ENCODE measurements at regions not wholly inside any gene's neighbourhood (a gene's known extent, or its start where the extent isn't known, plus 50 kb on each side); places are given as distances from the start of the nearest gene placed in this dataset.

DNA sequence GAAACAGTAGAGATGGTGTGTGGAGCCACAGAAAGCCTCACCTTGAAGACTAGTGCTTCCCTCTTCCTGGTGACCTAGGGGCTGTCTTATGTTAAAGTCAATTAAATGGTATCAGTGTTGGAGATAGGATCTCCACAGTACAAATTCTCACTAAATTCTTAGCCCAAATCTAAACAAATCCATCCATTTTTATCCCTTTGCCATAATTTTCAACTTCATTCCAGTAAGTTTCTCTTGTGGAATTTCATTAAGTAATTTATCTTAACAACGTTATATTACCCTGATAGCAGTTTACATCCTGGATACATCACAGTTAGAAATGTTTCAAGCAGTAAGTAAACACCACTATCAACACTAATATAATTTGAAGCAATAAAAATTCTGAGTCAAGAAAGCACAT is 989.4 kb upstream of the NXPH2 start:
- no peak for ATAC-seq (replicated peaks in 1 of 2)
- no peaks in the 10 kb centered on the region for H3K36me3 Mint-ChIP-seq (ENCODE audit: insufficient read depth in 2 of 2)
- no peaks in the 10 kb centered on the region for H3K4me1 Mint-ChIP-seq (ENCODE audit: low read depth)
- H3K27ac Mint-ChIP-seq: no peak overlapping the region
- H3K4me3 Mint-ChIP-seq: no peak overlapping the region
- H3K9me3 Mint-ChIP-seq: peaks cover 4% of the 10 kb centered on the region in 2 donors
- DNase-seq: no peak
- no peaks in the 10 kb centered on the region for H3K27me3 Mint-ChIP-seq (ENCODE audit: low read depth)

DNA sequence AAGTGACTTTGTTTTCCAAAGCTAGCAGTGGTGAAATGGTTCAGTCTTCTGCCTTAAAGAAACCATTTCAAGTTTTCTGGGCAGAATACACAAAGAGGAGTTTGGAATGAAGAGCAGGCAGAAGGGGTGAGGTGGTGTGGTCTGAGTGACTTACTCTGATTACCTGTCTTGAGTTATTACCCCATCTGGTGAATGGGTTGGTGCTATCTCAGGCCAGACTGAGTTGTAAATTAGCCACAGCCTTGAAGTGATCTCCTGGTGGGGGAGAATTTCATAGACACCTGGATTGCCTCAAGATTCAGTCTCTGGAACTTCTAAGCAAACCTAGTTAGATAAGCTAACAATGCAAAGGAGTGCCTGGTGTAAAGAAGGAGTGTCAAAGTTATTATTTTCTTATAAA is 983.5 kb upstream of the NXPH2 start:
- ATAC-seq (replicated peaks in 1 of 2): no peak
- H3K9me3 Mint-ChIP-seq: peaks cover 2 to 5% of the 10 kb centered on the region in 2 donors
- DNase-seq: no peak
- no peak overlapping the region for H3K27ac Mint-ChIP-seq
- no peaks in the 10 kb centered on the region for H3K27me3 Mint-ChIP-seq (ENCODE audit: low read depth)
- H3K36me3 Mint-ChIP-seq (ENCODE audit: insufficient read depth in 2 of 2): peaks cover 1 to 2% of the 10 kb centered on the region in 2 donors
- no peaks in the 10 kb centered on the region for H3K4me1 Mint-ChIP-seq (ENCODE audit: low read depth)
- no peak overlapping the region for H3K4me3 Mint-ChIP-seq

DNA sequence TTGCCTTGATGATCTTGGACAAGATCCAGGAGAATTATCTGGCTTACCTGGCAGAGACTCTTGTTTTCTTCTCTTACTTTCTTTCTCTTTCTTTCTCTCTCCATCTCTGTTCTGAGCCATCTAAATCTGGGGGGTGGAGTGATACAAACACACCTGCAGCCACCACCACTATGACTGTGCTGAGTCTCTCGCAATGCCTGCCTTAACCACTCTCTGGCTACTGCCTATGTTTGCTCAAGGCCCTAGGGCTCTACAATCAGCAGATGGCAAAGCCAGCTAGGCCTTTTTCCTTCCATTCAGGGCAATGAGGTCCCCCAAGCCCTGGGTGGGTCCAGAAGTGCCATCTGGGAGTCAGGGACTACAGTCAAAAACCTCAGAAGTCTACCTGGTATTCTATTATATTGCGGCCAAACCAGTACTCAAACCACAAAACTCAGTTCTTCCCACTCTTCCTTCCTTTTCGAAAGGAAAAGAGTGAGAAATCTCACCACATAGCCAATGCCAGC is 978.9 kb upstream of the NXPH2 start:
- Mint-ChIP-seq H3K27ac (no peak overlapping the region), H3K4me1 (ENCODE audit: low read depth) (no peaks in the 10 kb centered on the region), H3K36me3 (ENCODE audit: insufficient read depth in 2 of 2) (peaks cover 1 to 2% of the 10 kb centered on the region in 2 donors), H3K27me3 (ENCODE audit: low read depth) (no peaks in the 10 kb centered on the region), H3K9me3 (peaks cover 6 to 9% of the 10 kb centered on the region in 2 donors), H3K4me3 (no peak overlapping the region)
- DNase-seq: no peak
- no peak for ATAC-seq (replicated peaks in 1 of 2)

GRCh38 chr2:139746901-139747300 is 966.7 kb upstream of the NXPH2 start:
- no peaks in the 10 kb centered on the region for H3K4me1 Mint-ChIP-seq (ENCODE audit: low read depth)
- peaks cover 6 to 14% of the 10 kb centered on the region in 2 donors for H3K9me3 Mint-ChIP-seq
- no peak overlapping the region for H3K4me3 Mint-ChIP-seq
- no peak overlapping the region for H3K27ac Mint-ChIP-seq
- ATAC-seq (replicated peaks in 1 of 2): no peak
- no peaks in the 10 kb centered on the region for H3K27me3 Mint-ChIP-seq (ENCODE audit: low read depth)
- peaks cover 2 to 4% of the 10 kb centered on the region in 2 donors for H3K36me3 Mint-ChIP-seq (ENCODE audit: insufficient read depth in 2 of 2)
- DNase-seq: no peak

- ATAC-seq (replicated peaks in 1 of 2) (no peak), DNase-seq (no peak)
- H3K4me3 Mint-ChIP-seq: no peak overlapping the region
- H3K4me1 Mint-ChIP-seq (ENCODE audit: low read depth): no peaks in the 10 kb centered on the region
- H3K36me3 Mint-ChIP-seq (ENCODE audit: insufficient read depth in 2 of 2): peaks cover 2 to 4% of the 10 kb centered on the region in 2 donors
- no peak overlapping the region for H3K27ac Mint-ChIP-seq
- H3K27me3 Mint-ChIP-seq (ENCODE audit: low read depth): no peaks in the 10 kb centered on the region
- H3K9me3 Mint-ChIP-seq: peaks cover 6 to 7% of the 10 kb centered on the region in 2 donors
These were observed 964.1 kb upstream of the NXPH2 start for GRCh38 chr2:139744273-139744672.

DNA sequence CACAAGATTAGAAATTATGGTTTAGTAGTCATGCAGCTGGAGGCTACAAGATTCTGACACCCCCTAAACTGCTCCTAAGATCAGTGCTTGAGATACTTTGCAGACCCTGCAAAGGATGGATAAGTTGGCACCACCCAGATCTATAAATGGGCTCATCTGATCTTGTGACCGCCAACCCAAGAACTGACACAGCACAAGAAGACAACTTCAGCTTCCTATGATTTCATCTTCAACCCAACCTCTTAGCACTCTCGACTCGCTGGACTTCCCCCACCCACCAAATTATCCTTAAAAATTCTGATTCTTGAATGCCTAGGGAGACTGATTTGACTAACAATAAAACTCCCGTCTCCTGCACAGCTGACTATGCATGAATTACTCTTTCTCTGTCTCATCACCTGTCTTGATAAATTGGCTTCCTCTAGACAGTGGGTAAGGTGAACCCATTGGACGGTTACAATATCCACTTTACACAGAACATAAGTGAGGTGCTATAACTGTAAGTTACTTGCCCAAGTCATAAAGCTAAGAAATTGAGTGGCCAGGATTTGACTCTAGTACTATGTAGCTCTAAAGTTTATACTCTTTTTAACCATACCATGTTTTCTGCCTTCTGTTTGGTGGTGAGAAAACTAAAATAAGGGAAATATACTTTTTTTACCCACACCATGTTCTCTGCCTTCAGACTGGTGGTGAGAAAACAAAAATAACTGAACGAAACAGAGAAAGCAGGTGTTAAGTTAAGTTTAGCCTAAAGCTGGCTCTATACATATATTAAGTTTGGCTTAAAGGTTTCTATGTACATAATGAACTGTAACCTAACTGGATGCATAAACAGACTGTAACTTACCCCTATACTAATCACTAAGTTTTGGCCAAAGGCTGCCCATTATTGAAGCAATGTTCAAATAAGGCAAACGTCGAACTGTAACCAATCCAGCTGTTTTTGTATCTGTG is 962.3 kb upstream of the NXPH2 start:
- Mint-ChIP-seq H3K36me3 (ENCODE audit: insufficient read depth in 2 of 2) (peaks cover 2 to 4% of the 10 kb centered on the region in 2 donors), H3K27me3 (ENCODE audit: low read depth) (no peaks in the 10 kb centered on the region), H3K4me3 (no peak overlapping the region), H3K9me3 (peaks cover 6 to 7% of the 10 kb centered on the region in 2 donors), H3K4me1 (ENCODE audit: low read depth) (no peaks in the 10 kb centered on the region), H3K27ac (no peak overlapping the region)
- DNase-seq: no peak
- ATAC-seq (replicated peaks in 1 of 2): no peak

DNA sequence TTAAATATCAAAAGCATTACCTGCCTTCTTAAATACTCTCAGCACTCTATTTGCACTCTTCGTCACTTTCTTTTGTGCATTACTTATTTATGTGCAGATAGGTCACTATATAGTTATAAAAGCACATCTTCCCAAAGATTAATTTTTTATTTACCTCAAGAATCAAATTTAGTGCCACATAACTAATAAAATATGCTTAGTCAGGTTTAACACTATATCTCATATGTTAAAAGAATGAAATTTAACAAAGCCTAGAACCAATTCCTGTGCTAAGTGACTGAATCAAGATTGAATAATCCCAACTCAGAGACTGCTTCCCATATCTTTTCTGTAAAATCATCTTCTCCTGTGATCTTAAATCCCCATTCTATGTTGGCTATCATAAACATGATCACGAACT is 957.5 kb upstream of the NXPH2 start:
- Mint-ChIP-seq H3K4me3 (no peak overlapping the region), H3K9me3 (peaks cover 2 to 3% of the 10 kb centered on the region in 2 donors), H3K4me1 (ENCODE audit: low read depth) (no peaks in the 10 kb centered on the region), H3K27ac (no peak overlapping the region), H3K27me3 (ENCODE audit: low read depth) (no peaks in the 10 kb centered on the region), H3K36me3 (ENCODE audit: insufficient read depth in 2 of 2) (no peaks in the 10 kb centered on the region)
- DNase-seq: no peak
- ATAC-seq (replicated peaks in 1 of 2): no peak

GRCh38 chr2:139730197-139730596 is 950.0 kb upstream of the NXPH2 start:
- H3K4me3 Mint-ChIP-seq: no peak overlapping the region
- H3K4me1 Mint-ChIP-seq (ENCODE audit: low read depth): no peaks in the 10 kb centered on the region
- no peaks in the 10 kb centered on the region for H3K9me3 Mint-ChIP-seq
- H3K27me3 Mint-ChIP-seq (ENCODE audit: low read depth): no peaks in the 10 kb centered on the region
- DNase-seq (no peak), ATAC-seq (replicated peaks in 1 of 2) (no peak)
- H3K27ac Mint-ChIP-seq: no peak overlapping the region
- H3K36me3 Mint-ChIP-seq (ENCODE audit: insufficient read depth in 2 of 2): no peaks in the 10 kb centered on the region

- DNase-seq (no peak), ATAC-seq (replicated peaks in 1 of 2) (no peak)
- Mint-ChIP-seq H3K4me1 (ENCODE audit: low read depth) (no peaks in the 10 kb centered on the region), H3K9me3 (peaks cover 18 to 23% of the 10 kb centered on the region in 2 donors), H3K27ac (no peak overlapping the region), H3K4me3 (no peak overlapping the region), H3K36me3 (ENCODE audit: insufficient read depth in 2 of 2) (no peaks in the 10 kb centered on the region), H3K27me3 (ENCODE audit: low read depth) (no peaks in the 10 kb centered on the region)
These were observed 941.3 kb upstream of the NXPH2 start for GRCh38 chr2:139721411-139721995.

DNA sequence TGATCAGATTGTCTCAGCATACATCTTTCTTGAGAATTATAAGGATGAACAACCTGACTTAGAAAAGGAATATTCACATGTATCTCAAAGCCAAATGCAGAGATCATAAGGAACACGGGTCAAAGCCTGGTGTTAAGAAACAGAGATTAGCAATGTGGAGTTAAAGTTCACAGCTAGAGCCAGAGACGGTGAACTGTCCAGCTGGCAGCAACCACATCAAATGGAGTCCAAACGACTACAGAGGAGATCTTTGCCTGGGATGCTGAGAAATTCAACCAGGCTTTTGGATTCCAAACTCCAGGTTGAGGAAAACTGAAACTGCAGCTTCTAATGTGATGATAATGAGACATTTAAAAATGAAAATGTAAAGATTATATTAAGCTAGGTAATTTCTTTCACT is 939.9 kb upstream of the NXPH2 start:
- no peaks in the 10 kb centered on the region for H3K36me3 Mint-ChIP-seq (ENCODE audit: insufficient read depth in 2 of 2)
- no peak for DNase-seq
- no peaks in the 10 kb centered on the region for H3K4me1 Mint-ChIP-seq (ENCODE audit: low read depth)
- no peak overlapping the region for H3K4me3 Mint-ChIP-seq
- H3K9me3 Mint-ChIP-seq: peaks cover 22 to 23% of the 10 kb centered on the region in 2 donors
- H3K27me3 Mint-ChIP-seq (ENCODE audit: low read depth): no peaks in the 10 kb centered on the region
- H3K27ac Mint-ChIP-seq: no peak overlapping the region
- no peak for ATAC-seq (replicated peaks in 1 of 2)

GRCh38 chr2:139704606-139705005 is 924.4 kb upstream of the NXPH2 start:
- Mint-ChIP-seq H3K4me3 (no peak overlapping the region), H3K27ac (no peak overlapping the region), H3K27me3 (ENCODE audit: low read depth) (no peaks in the 10 kb centered on the region), H3K9me3 (peaks cover 4 to 9% of the 10 kb centered on the region in 2 donors), H3K4me1 (ENCODE audit: low read depth) (no peaks in the 10 kb centered on the region), H3K36me3 (ENCODE audit: insufficient read depth in 2 of 2) (peaks cover 0 to 1% of the 10 kb centered on the region in 2 donors)
- DNase-seq (no peak), ATAC-seq (replicated peaks in 1 of 2) (no peak)

GRCh38 chr2:139694327-139694726 is 914.1 kb upstream of the NXPH2 start:
- peaks cover 2 to 5% of the 10 kb centered on the region in 2 donors for H3K9me3 Mint-ChIP-seq
- no peaks in the 10 kb centered on the region for H3K4me1 Mint-ChIP-seq (ENCODE audit: low read depth)
- H3K27ac Mint-ChIP-seq: no peak overlapping the region
- no peak overlapping the region for H3K4me3 Mint-ChIP-seq
- no peaks in the 10 kb centered on the region for H3K27me3 Mint-ChIP-seq (ENCODE audit: low read depth)
- peaks cover 0 to 4% of the 10 kb centered on the region in 2 donors for H3K36me3 Mint-ChIP-seq (ENCODE audit: insufficient read depth in 2 of 2)
- DNase-seq (no peak), ATAC-seq (replicated peaks in 1 of 2) (no peak)

GRCh38 chr2:139686205-139686604 is 906.0 kb upstream of the NXPH2 start:
- Mint-ChIP-seq H3K4me1 (ENCODE audit: low read depth) (no peaks in the 10 kb centered on the region), H3K36me3 (ENCODE audit: insufficient read depth in 2 of 2) (no peaks in the 10 kb centered on the region), H3K27me3 (ENCODE audit: low read depth) (no peaks in the 10 kb centered on the region), H3K27ac (no peak overlapping the region), H3K9me3 (peaks cover 8 to 10% of the 10 kb centered on the region in 2 donors), H3K4me3 (no peak overlapping the region)
- DNase-seq: no peak
- ATAC-seq (replicated peaks in 1 of 2): no peak
